ENCODE measurements at regions not wholly inside any gene's neighbourhood (a gene's known extent, or its start where the extent isn't known, plus 50 kb on each side); places are given as distances from the start of the nearest gene placed in this dataset.

GRCh38 chr6:145273136-145273535, 462.2 kb downstream of the EPM2A start:
- Mint-ChIP-seq H3K36me3 (ENCODE audit: insufficient read depth, unreplicated experiment) (no peaks in the 10 kb centered on the region), H3K9me3 (ENCODE audit: low read depth, unreplicated experiment) (no peaks in the 10 kb centered on the region), H3K27ac (ENCODE audit: unreplicated experiment) (no peak overlapping the region), H3K27me3 (ENCODE audit: unreplicated experiment) (no peaks in the 10 kb centered on the region), H3K4me1 (ENCODE audit: low read depth, unreplicated experiment) (no peaks in the 10 kb centered on the region), H3K4me3 (ENCODE audit: low read depth, unreplicated experiment) (no peak overlapping the region)
- no peak for DNase-seq
- CTCF ChIA-PET: no interaction called here
- intact Hi-C loops (cut with micrococcal nuclease; ENCODE audit: unreplicated experiment): no loop called here
- no TSS peak for BruUV-seq (replicated peaks)
- no peak for TF ChIP-seq CTCF (IDR thresholded peaks at IDR 0.05; ENCODE audit: unreplicated experiment)

DNA sequence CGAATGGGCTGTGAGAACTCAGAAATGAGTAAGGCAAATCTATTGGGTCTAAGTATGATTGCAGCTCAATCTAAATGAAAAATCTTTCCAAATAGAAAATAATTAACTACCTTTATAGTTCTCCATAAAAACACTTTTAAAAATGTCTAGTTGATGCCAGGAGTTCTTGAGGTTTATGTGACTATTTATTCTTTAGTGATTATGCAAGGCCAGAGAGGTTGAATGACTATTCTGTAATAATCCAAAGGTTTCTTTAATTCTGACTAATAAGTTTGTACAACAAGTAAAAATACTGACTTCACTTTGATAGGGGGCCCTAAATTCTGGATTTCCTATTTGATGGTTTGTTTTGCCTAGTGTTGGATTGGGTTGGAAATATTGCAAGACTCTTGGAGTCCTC, 461.2 kb downstream of the EPM2A start:
- DNase-seq: no peak
- Mint-ChIP-seq H3K4me3 (ENCODE audit: low read depth, unreplicated experiment) (no peak overlapping the region), H3K27me3 (ENCODE audit: unreplicated experiment) (no peaks in the 10 kb centered on the region), H3K9me3 (ENCODE audit: low read depth, unreplicated experiment) (no peaks in the 10 kb centered on the region), H3K4me1 (ENCODE audit: low read depth, unreplicated experiment) (no peaks in the 10 kb centered on the region), H3K36me3 (ENCODE audit: insufficient read depth, unreplicated experiment) (no peaks in the 10 kb centered on the region), H3K27ac (ENCODE audit: unreplicated experiment) (no peak overlapping the region)
- intact Hi-C loops (cut with micrococcal nuclease; ENCODE audit: unreplicated experiment): no loop called here
- no peak for TF ChIP-seq CTCF (IDR thresholded peaks at IDR 0.05; ENCODE audit: unreplicated experiment)
- CTCF ChIA-PET: no interaction called here
- BruUV-seq (replicated peaks): no TSS peak

DNA sequence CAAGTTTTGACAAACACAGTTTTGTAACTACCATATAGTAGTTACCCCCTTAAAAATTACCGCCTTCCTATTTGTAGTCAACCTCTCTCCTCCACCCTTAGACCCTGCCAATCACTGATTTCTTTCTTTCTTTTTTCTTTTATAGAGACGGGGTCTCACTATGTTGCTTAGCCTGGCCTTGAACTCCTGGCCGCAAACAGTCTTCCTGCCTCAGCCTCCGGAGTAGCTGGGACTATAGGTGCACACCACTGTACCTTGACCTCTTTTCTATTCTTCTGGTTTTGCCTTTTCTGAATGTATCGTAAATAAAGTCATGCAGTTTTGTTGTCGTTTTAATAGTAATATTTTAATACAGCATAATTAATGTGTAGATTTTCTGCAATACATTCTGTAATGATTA, 460.3 kb downstream of the EPM2A start:
- H3K9me3 Mint-ChIP-seq (ENCODE audit: low read depth, unreplicated experiment): no peaks in the 10 kb centered on the region
- no peaks in the 10 kb centered on the region for H3K4me1 Mint-ChIP-seq (ENCODE audit: low read depth, unreplicated experiment)
- H3K4me3 Mint-ChIP-seq (ENCODE audit: low read depth, unreplicated experiment): no peak overlapping the region
- H3K27me3 Mint-ChIP-seq (ENCODE audit: unreplicated experiment): no peaks in the 10 kb centered on the region
- no peak overlapping the region for H3K27ac Mint-ChIP-seq (ENCODE audit: unreplicated experiment)
- H3K36me3 Mint-ChIP-seq (ENCODE audit: insufficient read depth, unreplicated experiment): no peaks in the 10 kb centered on the region
- TF ChIP-seq CTCF (IDR thresholded peaks at IDR 0.05; ENCODE audit: unreplicated experiment): no peak
- CTCF ChIA-PET: no interaction called here
- DNase-seq: no peak
- BruUV-seq (replicated peaks): no TSS peak
- intact Hi-C loops (cut with micrococcal nuclease; ENCODE audit: unreplicated experiment): no loop called here

DNA sequence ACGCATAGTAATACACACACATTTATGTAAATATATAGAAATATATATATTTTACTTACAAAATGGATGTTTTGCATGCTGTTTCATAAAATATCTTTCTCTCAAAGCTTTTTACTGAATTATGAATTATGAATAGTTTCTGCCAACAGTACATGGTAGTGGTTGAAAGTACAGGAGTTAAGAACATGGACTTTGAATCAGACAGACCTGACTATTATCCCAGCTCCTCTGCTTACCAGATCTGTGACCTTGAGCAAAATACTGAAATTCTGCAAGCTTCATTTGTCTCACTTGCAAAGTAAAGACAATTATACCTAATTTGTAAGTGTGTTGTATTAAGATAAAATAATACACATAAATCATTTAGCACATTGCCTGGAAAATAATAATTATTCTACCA, 459.5 kb downstream of the EPM2A start:
- Mint-ChIP-seq H3K27me3 (ENCODE audit: unreplicated experiment) (no peaks in the 10 kb centered on the region), H3K36me3 (ENCODE audit: insufficient read depth, unreplicated experiment) (no peaks in the 10 kb centered on the region), H3K27ac (ENCODE audit: unreplicated experiment) (no peak overlapping the region), H3K4me3 (ENCODE audit: low read depth, unreplicated experiment) (no peak overlapping the region), H3K4me1 (ENCODE audit: low read depth, unreplicated experiment) (no peaks in the 10 kb centered on the region), H3K9me3 (ENCODE audit: low read depth, unreplicated experiment) (no peaks in the 10 kb centered on the region)
- CTCF ChIA-PET: interaction anchor here (0.7 kb wide), 1 partner anchor 428 kb away, joined by 4 read pairs; no protein-coding TSS in a partner anchor
- BruUV-seq (replicated peaks): no TSS peak
- no peak for DNase-seq
- TF ChIP-seq CTCF (IDR thresholded peaks at IDR 0.05; ENCODE audit: unreplicated experiment): no peak
- intact Hi-C loops (cut with micrococcal nuclease; ENCODE audit: unreplicated experiment): no loop called here

DNA sequence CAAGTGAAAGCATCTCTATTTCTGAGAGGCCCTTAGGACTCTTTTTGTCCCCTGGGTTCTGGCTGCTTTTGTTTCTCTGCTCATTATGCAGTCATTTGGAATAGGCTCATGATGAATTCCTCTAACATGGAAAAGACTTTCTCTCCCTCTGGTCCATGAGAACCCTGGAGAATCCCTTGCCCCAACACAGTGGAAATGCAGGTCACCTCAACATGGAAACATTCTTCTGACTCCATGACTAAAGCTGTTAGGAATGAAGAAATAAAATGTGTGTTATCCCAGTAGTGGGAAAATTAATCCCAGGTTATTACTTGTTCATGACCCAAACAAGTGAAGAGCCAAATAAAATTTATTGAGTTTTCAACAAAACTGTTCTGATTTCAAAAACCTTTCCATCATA, 458.6 kb downstream of the EPM2A start:
- Mint-ChIP-seq H3K27me3 (ENCODE audit: unreplicated experiment) (no peaks in the 10 kb centered on the region), H3K4me1 (ENCODE audit: low read depth, unreplicated experiment) (no peaks in the 10 kb centered on the region), H3K4me3 (ENCODE audit: low read depth, unreplicated experiment) (no peak overlapping the region), H3K27ac (ENCODE audit: unreplicated experiment) (no peak overlapping the region), H3K9me3 (ENCODE audit: low read depth, unreplicated experiment) (no peaks in the 10 kb centered on the region), H3K36me3 (ENCODE audit: insufficient read depth, unreplicated experiment) (no peaks in the 10 kb centered on the region)
- TF ChIP-seq CTCF (IDR thresholded peaks at IDR 0.05; ENCODE audit: unreplicated experiment): no peak
- DNase-seq: no peak
- intact Hi-C loops (cut with micrococcal nuclease; ENCODE audit: unreplicated experiment): no loop called here
- no TSS peak for BruUV-seq (replicated peaks)
- CTCF ChIA-PET: no interaction called here
